ENCODE measurements at regions not wholly inside any gene's neighbourhood (a gene's known extent, or its start where the extent isn't known, plus 50 kb on each side); places are given as distances from the start of the nearest gene placed in this dataset.

DNA sequence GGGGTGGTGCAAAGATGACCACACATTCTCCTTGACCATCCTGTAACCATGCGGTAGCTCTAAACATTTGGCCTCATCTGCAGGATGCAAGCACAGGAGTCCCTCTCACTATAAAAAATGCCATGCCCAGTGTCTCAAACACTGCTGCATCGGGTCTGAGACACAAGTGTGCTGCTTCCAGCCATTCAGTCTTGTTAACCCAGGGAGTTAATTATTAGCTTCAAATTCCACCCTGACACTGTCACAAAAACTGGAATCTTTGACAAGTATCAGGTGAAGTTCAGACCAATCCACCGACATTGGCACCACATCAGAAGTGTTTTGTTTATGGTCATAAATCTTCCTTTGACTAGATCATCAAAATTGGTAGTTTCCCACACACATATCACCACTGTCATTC is 119.1 kb upstream of the RASEF start:
- Histone ChIP-seq H3K9me3 (no peaks in the 10 kb centered on the region), H3K4me3 (ENCODE audit: low read depth, low read length) (no peak overlapping the region), H3K36me3 (ENCODE audit: control insufficient read depth, insufficient read depth, low read length) (no peaks in the 10 kb centered on the region), H3K4me1 (no peaks in the 10 kb centered on the region), H3K27me3 (replicated peaks; ENCODE audit: control insufficient read depth, insufficient read depth, low read length) (no peaks in the 10 kb centered on the region)
- ChIA-PET CTCF (no interaction called here), POLR2A (no interaction called here)
- Mint-ChIP-seq H3K4me3 (ENCODE audit: unreplicated experiment) (no peak overlapping the region), H3K4me1 (ENCODE audit: low read depth, unreplicated experiment) (no peaks in the 10 kb centered on the region), H3K27me3 (ENCODE audit: insufficient read depth, unreplicated experiment) (peaks cover 7% of the 10 kb centered on the region), H3K9me3 (ENCODE audit: unreplicated experiment) (peaks cover 13% of the 10 kb centered on the region), H3K36me3 (ENCODE audit: insufficient read depth, unreplicated experiment) (no peaks in the 10 kb centered on the region), H3K27ac (ENCODE audit: unreplicated experiment) (no peak overlapping the region)
- TF ChIP-seq, protein P1, sequence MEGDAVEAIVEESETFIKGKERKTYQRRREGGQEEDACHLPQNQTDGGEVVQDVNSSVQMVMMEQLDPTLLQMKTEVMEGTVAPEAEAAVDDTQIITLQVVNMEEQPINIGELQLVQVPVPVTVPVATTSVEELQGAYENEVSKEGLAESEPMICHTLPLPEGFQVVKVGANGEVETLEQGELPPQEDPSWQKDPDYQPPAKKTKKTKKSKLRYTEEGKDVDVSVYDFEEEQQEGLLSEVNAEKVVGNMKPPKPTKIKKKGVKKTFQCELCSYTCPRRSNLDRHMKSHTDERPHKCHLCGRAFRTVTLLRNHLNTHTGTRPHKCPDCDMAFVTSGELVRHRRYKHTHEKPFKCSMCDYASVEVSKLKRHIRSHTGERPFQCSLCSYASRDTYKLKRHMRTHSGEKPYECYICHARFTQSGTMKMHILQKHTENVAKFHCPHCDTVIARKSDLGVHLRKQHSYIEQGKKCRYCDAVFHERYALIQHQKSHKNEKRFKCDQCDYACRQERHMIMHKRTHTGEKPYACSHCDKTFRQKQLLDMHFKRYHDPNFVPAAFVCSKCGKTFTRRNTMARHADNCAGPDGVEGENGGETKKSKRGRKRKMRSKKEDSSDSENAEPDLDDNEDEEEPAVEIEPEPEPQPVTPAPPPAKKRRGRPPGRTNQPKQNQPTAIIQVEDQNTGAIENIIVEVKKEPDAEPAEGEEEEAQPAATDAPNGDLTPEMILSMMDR (IDR thresholded peaks at IDR 0.05; ENCODE audit: insufficient read depth in 1 of 2, low read depth in 1 of 2, low read length in 1 of 2, severe bottlenecking in 1 of 2, unreplicated experiment in 1 of 2), result no peak
- BruUV-seq (replicated peaks), result no TSS peak
- intact Hi-C loops (cut with micrococcal nuclease; ENCODE audit: unreplicated experiment), result no loop called here
- DNase-seq, result no peak

DNA sequence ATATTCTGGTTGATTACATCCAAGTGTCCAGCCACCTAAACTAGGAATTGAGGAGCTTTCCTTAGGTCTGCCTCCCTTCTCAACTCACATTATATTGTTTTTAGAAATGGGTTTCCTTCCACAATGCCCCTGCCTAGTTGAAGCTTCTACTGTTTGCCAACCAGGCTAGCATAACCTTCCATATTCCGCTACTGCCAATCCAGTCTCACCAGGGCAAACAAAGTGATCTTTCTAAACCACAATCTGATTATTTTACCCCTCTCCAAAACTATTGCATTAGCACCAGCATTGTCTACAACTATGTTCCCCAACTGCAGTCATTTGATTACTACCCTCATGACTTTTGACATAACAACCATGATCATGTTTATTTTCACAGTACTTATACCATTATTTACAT is 115.8 kb upstream of the RASEF start:
- BruUV-seq (replicated peaks), result no TSS peak
- H3K4me1 ChIP-seq, result no peaks in the 10 kb centered on the region
- H3K36me3 ChIP-seq (ENCODE audit: control insufficient read depth, insufficient read depth, low read length), result no peaks in the 10 kb centered on the region
- Mint-ChIP-seq H3K9me3 (ENCODE audit: unreplicated experiment) (peaks cover 13% of the 10 kb centered on the region), H3K4me3 (ENCODE audit: unreplicated experiment) (no peak overlapping the region), H3K4me1 (ENCODE audit: low read depth, unreplicated experiment) (no peaks in the 10 kb centered on the region), H3K36me3 (ENCODE audit: insufficient read depth, unreplicated experiment) (no peaks in the 10 kb centered on the region), H3K27me3 (ENCODE audit: insufficient read depth, unreplicated experiment) (peaks cover 4% of the 10 kb centered on the region), H3K27ac (ENCODE audit: unreplicated experiment) (no peak overlapping the region)
- no peaks in the 10 kb centered on the region for H3K27me3 ChIP-seq (replicated peaks; ENCODE audit: control insufficient read depth, insufficient read depth, low read length)
- no peaks in the 10 kb centered on the region for H3K9me3 ChIP-seq
- CTCF ChIA-PET, result no interaction called here
- intact Hi-C loops (cut with micrococcal nuclease; ENCODE audit: unreplicated experiment), result no loop called here
- TF ChIP-seq, protein P1 (IDR thresholded peaks at IDR 0.05; ENCODE audit: insufficient read depth in 1 of 2, low read depth in 1 of 2, low read length in 1 of 2, severe bottlenecking in 1 of 2, unreplicated experiment in 1 of 2), result no peak
- DNase-seq, result no peak
- no peak overlapping the region for H3K4me3 ChIP-seq (ENCODE audit: low read depth, low read length)
- POLR2A ChIA-PET, result no interaction called here

DNA sequence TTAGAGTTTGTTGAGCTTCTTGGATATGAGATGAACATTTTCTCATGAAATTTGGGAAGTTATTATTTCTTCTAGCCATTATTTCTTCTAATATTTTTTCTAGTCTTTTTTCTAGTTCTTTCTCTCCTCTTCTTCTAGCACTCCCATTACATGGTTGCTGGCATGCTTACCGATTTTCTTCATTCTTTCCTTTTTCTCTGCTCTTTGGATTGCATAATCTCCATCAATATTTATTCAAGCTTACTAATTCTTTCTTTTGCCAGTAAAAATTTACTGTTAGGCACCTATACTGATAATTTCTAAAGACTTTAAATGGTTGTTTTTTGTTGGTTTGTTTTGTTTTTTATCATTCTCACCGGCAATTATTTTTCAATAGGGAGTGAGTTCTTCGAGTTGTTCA is 114.8 kb upstream of the RASEF start:
- Histone ChIP-seq H3K4me3 (ENCODE audit: low read depth, low read length) (no peak overlapping the region), H3K9me3 (no peaks in the 10 kb centered on the region), H3K36me3 (ENCODE audit: control insufficient read depth, insufficient read depth, low read length) (no peaks in the 10 kb centered on the region), H3K27me3 (replicated peaks; ENCODE audit: control insufficient read depth, insufficient read depth, low read length) (no peaks in the 10 kb centered on the region), H3K4me1 (no peaks in the 10 kb centered on the region)
- POLR2A ChIA-PET, result no interaction called here
- Mint-ChIP-seq H3K36me3 (ENCODE audit: insufficient read depth, unreplicated experiment) (no peaks in the 10 kb centered on the region), H3K4me3 (ENCODE audit: unreplicated experiment) (no peak overlapping the region), H3K9me3 (ENCODE audit: unreplicated experiment) (peaks cover 13% of the 10 kb centered on the region), H3K27ac (ENCODE audit: unreplicated experiment) (no peak overlapping the region), H3K4me1 (ENCODE audit: low read depth, unreplicated experiment) (no peaks in the 10 kb centered on the region), H3K27me3 (ENCODE audit: insufficient read depth, unreplicated experiment) (peaks cover 4% of the 10 kb centered on the region)
- intact Hi-C loops (cut with micrococcal nuclease; ENCODE audit: unreplicated experiment), result no loop called here
- no TSS peak for BruUV-seq (replicated peaks)
- CTCF ChIA-PET, result no interaction called here
- TF ChIP-seq, protein P1 (IDR thresholded peaks at IDR 0.05; ENCODE audit: insufficient read depth in 1 of 2, low read depth in 1 of 2, low read length in 1 of 2, severe bottlenecking in 1 of 2, unreplicated experiment in 1 of 2), result no peak
- no peak for DNase-seq
